Smooth muscle cell (in vitro differentiated cells): ENCODE measurements at regions not wholly inside any gene's neighbourhood (a gene's known extent, or its start where the extent isn't known, plus 50 kb on each side); places are given as distances from the start of the nearest gene placed in this dataset.

Source experiments
- DNase-seq: peaks from one replicate; lab custom pipeline; 2025; ENCODE audit not compliant: unreplicated experiment; lab: John Stamatoyannopoulos, UW
- H2AFZ ChIP-seq: fragments of 200-600 bp; sonication (generic); 2 replicates; pipeline ENCODE4 v1.6.0; 2016; ENCODE audit warnings: antibody characterized with exemption, low read depth, mild to moderate bottlenecking
- H3F3A ChIP-seq: fragments of 200-600 bp; sonication (generic); 2 replicates; pipeline ENCODE4 v1.6.0; 2017; ENCODE audit warnings: antibody characterized with exemption, low read depth
- H3K27ac ChIP-seq: fragments of 200-600 bp; sonication (generic); 2 replicates; pipeline ENCODE4 v1.5.1; 2016; ENCODE audit warnings: low read depth, mild to moderate bottlenecking
- H3K27me3 ChIP-seq: fragments of 200-600 bp; sonication (generic); 2 replicates; pipeline ENCODE4 v1.6.1; 2016; ENCODE audit warnings: low read depth, mild to moderate bottlenecking
- H3K36me3 ChIP-seq: fragments of 200-600 bp; sonication (generic); 2 replicates; pipeline ENCODE4 v1.5.1; 2016; ENCODE audit warnings: low read depth
- H3K4me1 ChIP-seq: fragments of 200-600 bp; sonication (generic); 2 replicates; pipeline ENCODE4 v1.5.1; 2016; ENCODE audit warnings: low read depth
- H3K4me2 ChIP-seq: fragments of 200-600 bp; sonication (generic); 2 replicates; pipeline ENCODE4 v1.6.0; 2016; ENCODE audit warnings: mild to moderate bottlenecking
- H3K4me3 ChIP-seq: fragments of 200-600 bp; sonication (generic); 2 replicates; pipeline ENCODE4 v1.5.1; 2016; ENCODE audit warnings: mild to moderate bottlenecking
- H3K79me2 ChIP-seq: fragments of 200-600 bp; sonication (generic); 2 replicates; pipeline ENCODE4 v1.6.0; 2016; ENCODE audit warnings: low read depth, mild to moderate bottlenecking
- H3K9ac ChIP-seq: fragments of 200-600 bp; sonication (generic); 2 replicates; pipeline ENCODE4 v1.6.0; 2016; ENCODE audit warnings: low read depth
- H3K9me3 ChIP-seq: fragments of 200-600 bp; sonication (generic); replicated peaks from 2 replicates; pipeline ENCODE4 v1.5.1; 2016; ENCODE audit warnings: low read depth
- H4K20me1 ChIP-seq: fragments of 200-600 bp; sonication (generic); 2 replicates; pipeline ENCODE4 v1.6.0; 2016; ENCODE audit warnings: low read depth
- CTCF ChIP-seq: fragments of 200-600 bp; sonication (generic); IDR thresholded peaks from 2 replicates; pipeline ENCODE4 v1.5.1; 2017; ENCODE audit warnings: borderline replicate concordance, mild to moderate bottlenecking, antibody characterized with exemption; ENCODE audit not compliant: insufficient read depth, poor library complexity, severe bottlenecking
- WGBS: methylation state at CpG from one replicate; pipeline ENCODE4 v1.1.7; 2016; ENCODE audit warnings: low lambda C conversion rate; 5-methylcytosine and 5-hydroxymethylcytosine counted together

- Histone ChIP-seq H3F3A (no peaks in the 10 kb centered on the region), H3K79me2 (no peaks in the 10 kb centered on the region), H3K27ac (no peak overlapping the region), H3K4me2 (no peak overlapping the region), H3K4me1 (no peaks in the 10 kb centered on the region), H3K9ac (no peak overlapping the region), H2AFZ (no peak overlapping the region), H3K36me3 (no peaks in the 10 kb centered on the region), H4K20me1 (no peaks in the 10 kb centered on the region), H3K27me3 (no peaks in the 10 kb centered on the region), H3K9me3 (no peaks in the 10 kb centered on the region), H3K4me3 (no peak overlapping the region)
- no peak for DNase-seq
- 84% methylated on average over 1 of the region's 1 CpG for WGBS
- TF ChIP-seq CTCF: no peak
Observed at GRCh38 chr18:1891641-1892040, 679.7 kb downstream of the METTL4 start.

DNA sequence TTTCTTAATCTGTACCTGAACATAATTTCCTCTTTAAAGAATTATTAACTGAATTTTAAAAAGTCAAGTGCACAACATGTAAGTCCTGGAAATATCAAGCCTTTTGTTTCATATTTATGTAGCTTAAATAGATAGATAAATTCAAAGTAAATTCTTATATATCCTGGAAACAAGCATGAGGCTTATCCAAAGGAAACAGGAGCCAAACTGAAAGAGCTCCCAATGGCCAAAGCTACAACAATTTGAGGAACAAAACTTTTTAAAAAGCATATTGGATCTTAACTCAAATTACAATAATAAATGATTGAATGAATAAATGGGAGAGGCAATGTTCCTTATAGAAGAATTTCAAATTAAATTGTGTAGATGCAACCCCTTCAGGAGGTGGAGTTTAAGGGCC lies 679.1 kb downstream of the METTL4 start:
- Histone ChIP-seq H2AFZ (no peak overlapping the region), H3K79me2 (no peaks in the 10 kb centered on the region)

GRCh38 chr18:1895456-1896185 lies 675.7 kb downstream of the METTL4 start:
- no peak for TF ChIP-seq CTCF
- no peak for DNase-seq
- Histone ChIP-seq H3K79me2 (no peaks in the 10 kb centered on the region), H3F3A (no peaks in the 10 kb centered on the region), H2AFZ (no peak overlapping the region), H3K4me3 (no peak overlapping the region), H3K27me3 (no peaks in the 10 kb centered on the region), H3K4me1 (no peaks in the 10 kb centered on the region), H3K36me3 (no peaks in the 10 kb centered on the region), H3K4me2 (no peak overlapping the region), H4K20me1 (no peaks in the 10 kb centered on the region), H3K9me3 (no peaks in the 10 kb centered on the region), H3K9ac (no peak overlapping the region), H3K27ac (no peak overlapping the region)
- 68% methylated on average over 4 of the region's 4 CpGs for WGBS

More for the DNA sequence above, 679.1 kb downstream of the METTL4 start:
- no peak overlapping the region for H3K9ac ChIP-seq
- no peaks in the 10 kb centered on the region for H4K20me1 ChIP-seq
- no peak overlapping the region for H3K27ac ChIP-seq
- no peak overlapping the region for H3K4me3 ChIP-seq
- H3K27me3 ChIP-seq: no peaks in the 10 kb centered on the region
- DNase-seq: no peak
- no peaks in the 10 kb centered on the region for H3F3A ChIP-seq
- no peaks in the 10 kb centered on the region for H3K4me1 ChIP-seq
- TF ChIP-seq CTCF: no peak
- no peaks in the 10 kb centered on the region for H3K36me3 ChIP-seq
- H3K4me2 ChIP-seq: no peak overlapping the region
- H3K9me3 ChIP-seq: no peaks in the 10 kb centered on the region

- no peak overlapping the region for H3K4me3 ChIP-seq
- H3K27ac ChIP-seq: no peak overlapping the region
- no peak overlapping the region for H3K4me2 ChIP-seq
- H3K9me3 ChIP-seq: no peaks in the 10 kb centered on the region
- no peaks in the 10 kb centered on the region for H3K79me2 ChIP-seq
- no peaks in the 10 kb centered on the region for H3K36me3 ChIP-seq
- no peaks in the 10 kb centered on the region for H3F3A ChIP-seq
- H3K9ac ChIP-seq: no peak overlapping the region
- H3K27me3 ChIP-seq: no peaks in the 10 kb centered on the region
- no peak for TF ChIP-seq CTCF
- H4K20me1 ChIP-seq: no peaks in the 10 kb centered on the region
- DNase-seq: no peak
- 76% methylated on average over 1 of the region's 1 CpG for WGBS
- H2AFZ ChIP-seq: no peak overlapping the region
- no peaks in the 10 kb centered on the region for H3K4me1 ChIP-seq
Observed at GRCh38 chr18:1906421-1906820, 664.9 kb downstream of the METTL4 start.
